AG04450 (cell line): ENCODE measurements at regions not wholly inside any gene's neighbourhood (a gene's known extent, or its start where the extent isn't known, plus 50 kb on each side); places are given as distances from the start of the nearest gene placed in this dataset.

Experiments used
- CTCF ChIA-PET: fragments of 300-600, 350-600 bp; formaldehyde crosslinking; extraction: SDS; loops from one replicate; lab custom pipeline; 2022; ENCODE audit warnings: antibody characterized with exemption, inconsistent platforms; lab: Charles Lee
- POLR2A ChIA-PET: fragments of 350-600 bp; formaldehyde crosslinking; extraction: SDS; loops from one replicate; lab custom pipeline; 2021; ENCODE audit warnings: antibody characterized with exemption, inconsistent platforms; lab: Yijun Ruan, JAX
- DNase-seq: peaks from one replicate; pipeline ENCODE4 v3.0.0-alpha.2; 2011; ENCODE audit warnings: low read depth, low spot score
- H3K27ac ChIP-seq: one replicate; pipeline ENCODE4 v1.5.1; 2012; ENCODE audit warnings: low read depth, low read length, control low read depth
- H3K27me3 ChIP-seq: one replicate; pipeline ENCODE4 v1.6.0; 2012; ENCODE audit warnings: low read length; ENCODE audit not compliant: control insufficient read depth, insufficient read depth
- H3K4me3 ChIP-seq: 2 replicates; pipeline ENCODE4 v1.5.1; 2011; ENCODE audit warnings: mild to moderate bottlenecking, low read depth, low read length, control low read depth
- H3K9me3 ChIP-seq: 2 replicates; pipeline ENCODE4 v1.5.1; 2012; ENCODE audit warnings: low read length; ENCODE audit not compliant: control insufficient read depth, insufficient read depth
- TF ChIP-seq, protein P1 (sequence below): IDR thresholded peaks from 2 replicates; pipeline ENCODE4 v1.5.1; 2011; ENCODE audit warnings: low read depth, low read length, control low read depth, inconsistent platforms

DNA sequence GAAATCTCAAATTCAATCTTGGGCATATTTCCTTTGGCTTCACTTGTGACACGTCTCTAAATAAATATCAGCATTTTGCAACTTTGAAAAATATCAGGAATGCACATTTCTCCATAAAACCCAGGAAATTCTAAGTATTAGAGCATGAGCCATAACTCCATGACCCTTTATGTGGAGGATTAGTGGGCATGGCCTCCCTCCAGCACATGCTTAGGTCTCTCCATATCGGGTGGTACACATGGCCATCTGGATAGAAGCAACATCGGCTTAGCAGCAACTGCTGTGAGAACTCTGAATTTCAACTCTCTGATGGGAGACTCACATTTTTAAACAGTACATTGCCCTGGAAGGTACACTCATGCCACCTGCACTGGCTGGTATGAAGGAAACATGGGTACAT is 73.7 kb upstream of the EGFLAM start:
- POLR2A ChIA-PET, result no interaction called here
- no peak overlapping the region for H3K27ac ChIP-seq
- no peak overlapping the region for H3K4me3 ChIP-seq
- CTCF ChIA-PET, result no interaction called here
- TF ChIP-seq, protein P1, sequence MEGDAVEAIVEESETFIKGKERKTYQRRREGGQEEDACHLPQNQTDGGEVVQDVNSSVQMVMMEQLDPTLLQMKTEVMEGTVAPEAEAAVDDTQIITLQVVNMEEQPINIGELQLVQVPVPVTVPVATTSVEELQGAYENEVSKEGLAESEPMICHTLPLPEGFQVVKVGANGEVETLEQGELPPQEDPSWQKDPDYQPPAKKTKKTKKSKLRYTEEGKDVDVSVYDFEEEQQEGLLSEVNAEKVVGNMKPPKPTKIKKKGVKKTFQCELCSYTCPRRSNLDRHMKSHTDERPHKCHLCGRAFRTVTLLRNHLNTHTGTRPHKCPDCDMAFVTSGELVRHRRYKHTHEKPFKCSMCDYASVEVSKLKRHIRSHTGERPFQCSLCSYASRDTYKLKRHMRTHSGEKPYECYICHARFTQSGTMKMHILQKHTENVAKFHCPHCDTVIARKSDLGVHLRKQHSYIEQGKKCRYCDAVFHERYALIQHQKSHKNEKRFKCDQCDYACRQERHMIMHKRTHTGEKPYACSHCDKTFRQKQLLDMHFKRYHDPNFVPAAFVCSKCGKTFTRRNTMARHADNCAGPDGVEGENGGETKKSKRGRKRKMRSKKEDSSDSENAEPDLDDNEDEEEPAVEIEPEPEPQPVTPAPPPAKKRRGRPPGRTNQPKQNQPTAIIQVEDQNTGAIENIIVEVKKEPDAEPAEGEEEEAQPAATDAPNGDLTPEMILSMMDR, result no peak
- no peaks in the 10 kb centered on the region for H3K9me3 ChIP-seq
- H3K27me3 ChIP-seq, result peaks cover 11% of the 10 kb centered on the region
- no peak for DNase-seq

DNA sequence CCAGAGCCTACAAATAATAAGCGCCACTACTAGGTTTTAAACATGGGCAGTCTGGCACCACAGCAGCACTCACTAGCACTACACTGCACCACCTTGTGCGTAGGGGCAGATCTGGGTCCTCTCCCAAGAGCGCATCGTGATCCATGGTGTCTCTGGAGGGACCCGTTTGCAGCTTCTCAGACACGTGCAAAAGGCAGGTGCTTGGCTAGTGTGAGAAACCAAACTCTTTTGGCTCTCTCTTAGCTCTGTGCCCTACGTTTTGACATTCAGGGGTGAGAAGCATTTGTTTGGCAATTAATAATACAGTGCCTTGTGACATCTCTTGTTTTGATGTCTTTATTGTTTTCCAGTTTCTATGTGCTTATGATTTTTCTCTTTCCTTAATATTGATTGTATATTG is 75.4 kb upstream of the EGFLAM start:
- no peak overlapping the region for H3K4me3 ChIP-seq
- H3K27me3 ChIP-seq, result peaks cover 5% of the 10 kb centered on the region
- DNase-seq, result no peak
- H3K9me3 ChIP-seq, result no peaks in the 10 kb centered on the region
- ChIA-PET POLR2A (no interaction called here), CTCF (interaction anchor here (1.2 kb wide), 1 partner anchor 9 kb away, joined by 5 read pairs; no protein-coding TSS in a partner anchor)
- H3K27ac ChIP-seq, result no peak overlapping the region
- TF ChIP-seq, protein P1, result no peak

DNA sequence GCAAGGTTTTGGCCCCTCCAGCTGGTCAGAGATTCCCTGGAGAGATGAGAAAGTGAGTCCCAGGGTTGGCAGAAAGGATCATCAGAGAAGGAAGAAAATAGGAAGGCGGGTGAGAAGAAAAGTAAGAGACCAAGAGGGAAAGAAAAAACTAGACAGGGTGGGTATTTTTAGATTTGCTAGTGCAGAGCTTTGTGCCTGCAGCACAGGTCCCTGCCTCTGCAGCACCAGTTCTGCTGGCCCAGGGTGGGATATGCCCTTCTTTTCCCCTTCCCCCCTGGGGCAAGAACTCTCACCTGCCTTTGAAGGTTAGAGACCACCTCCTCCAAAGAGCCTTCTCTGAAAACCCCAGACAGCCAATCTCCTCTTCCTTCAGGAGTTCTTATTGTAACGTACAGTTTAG is 90.3 kb upstream of the EGFLAM start:
- ChIA-PET POLR2A (no interaction called here), CTCF (interaction anchor here (0.6 to 0.9 kb wide), 2 partner anchors 97 to 215 kb away, joined by 3 read pairs; no protein-coding TSS in a partner anchor)
- Histone ChIP-seq H3K27ac (no peak overlapping the region), H3K4me3 (no peak overlapping the region), H3K9me3 (no peaks in the 10 kb centered on the region), H3K27me3 (no peaks in the 10 kb centered on the region)
- DNase-seq, result no peak
- TF ChIP-seq, protein P1, result no peak

DNA sequence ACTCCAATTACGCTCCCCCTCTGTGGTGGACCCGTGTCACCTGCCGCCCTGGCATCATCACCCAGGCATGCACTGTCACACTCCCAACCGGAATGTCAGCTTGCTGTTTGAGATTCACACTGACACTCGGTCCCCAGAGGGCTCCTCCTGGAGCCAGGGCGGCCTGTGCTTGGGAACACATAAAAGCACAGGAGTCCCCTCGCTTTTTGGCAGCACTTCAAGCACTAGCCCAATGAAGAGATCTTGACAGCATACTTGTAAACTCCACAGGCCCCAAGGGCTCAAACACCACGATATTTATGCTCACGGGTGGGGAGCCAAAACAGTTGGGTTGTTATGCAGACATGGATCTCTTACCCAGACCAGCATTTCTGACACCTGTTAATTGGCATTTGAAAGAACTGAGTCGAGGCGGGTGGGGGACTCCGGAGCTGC is 90.8 kb upstream of the EGFLAM start:
- CTCF ChIA-PET, result no interaction called here
- no peaks in the 10 kb centered on the region for H3K9me3 ChIP-seq
- H3K4me3 ChIP-seq, result no peak overlapping the region
- no peak for DNase-seq
- H3K27me3 ChIP-seq, result no peaks in the 10 kb centered on the region
- TF ChIP-seq, protein P1, result no peak
- H3K27ac ChIP-seq, result no peak overlapping the region
- POLR2A ChIA-PET, result no interaction called here

DNA sequence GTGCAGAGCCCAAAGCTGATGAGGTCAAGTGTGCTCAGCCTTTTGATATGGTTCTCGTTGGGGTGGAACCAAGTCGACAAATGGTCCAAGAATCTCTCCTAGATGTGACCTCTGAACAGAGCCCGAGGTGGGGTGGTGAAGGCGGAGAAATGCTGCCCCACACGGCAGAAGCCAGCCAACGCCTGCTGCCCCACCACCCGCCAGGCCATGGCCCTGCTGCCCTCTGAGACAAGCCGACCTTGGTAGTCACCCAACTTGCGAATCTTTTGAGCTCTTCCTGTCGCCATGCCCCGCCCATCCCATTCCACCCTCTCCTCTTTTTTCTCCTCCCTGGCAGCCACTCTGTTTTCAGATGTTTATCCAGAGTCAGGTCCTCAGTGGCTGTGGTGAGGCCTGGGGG is 91.5 kb upstream of the EGFLAM start:
- Histone ChIP-seq H3K27me3 (no peaks in the 10 kb centered on the region), H3K27ac (no peak overlapping the region), H3K4me3 (no peak overlapping the region), H3K9me3 (no peaks in the 10 kb centered on the region)
- TF ChIP-seq, protein P1, result no peak
- ChIA-PET POLR2A (interaction anchor here (0.6 kb wide), 1 partner anchor 796 kb away, joined by 5 read pairs; the partner anchor contains the start of gene NUP155), CTCF (no interaction called here)
- DNase-seq, result no peak
